OCI-M1 (cell line): ENCODE measurements at regions not wholly inside any gene's neighbourhood (a gene's known extent, or its start where the extent isn't known, plus 50 kb on each side); places are given as distances from the start of the nearest gene placed in this dataset.

Experiments used
- DNase-seq: peaks from one replicate; lab custom pipeline; 2025; lab: John Stamatoyannopoulos, UW

DNA sequence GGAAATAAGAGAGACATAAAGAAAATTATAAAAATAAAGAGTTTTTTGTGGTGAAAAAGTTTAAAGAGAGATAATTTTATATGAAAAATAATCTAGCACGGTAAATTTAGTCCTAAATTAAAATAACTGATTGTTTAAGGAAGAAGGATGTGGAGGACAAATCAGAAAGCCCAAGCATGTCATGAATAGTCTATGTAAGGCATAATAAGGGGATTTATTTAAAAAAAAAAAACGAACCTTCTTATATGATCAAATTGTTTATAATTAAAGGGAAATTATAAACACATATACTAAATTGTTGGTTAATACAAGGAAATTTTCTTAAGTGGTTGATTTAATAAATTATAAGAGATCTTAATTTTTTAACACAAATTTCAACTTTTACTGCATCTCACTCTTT is 551.8 kb upstream of the TYRP1 start:
- DNase-seq: peak; percentile 96

GRCh38 chr9:12155401-12156134 is 537.6 kb upstream of the TYRP1 start:
- DNase-seq: no peak

DNA sequence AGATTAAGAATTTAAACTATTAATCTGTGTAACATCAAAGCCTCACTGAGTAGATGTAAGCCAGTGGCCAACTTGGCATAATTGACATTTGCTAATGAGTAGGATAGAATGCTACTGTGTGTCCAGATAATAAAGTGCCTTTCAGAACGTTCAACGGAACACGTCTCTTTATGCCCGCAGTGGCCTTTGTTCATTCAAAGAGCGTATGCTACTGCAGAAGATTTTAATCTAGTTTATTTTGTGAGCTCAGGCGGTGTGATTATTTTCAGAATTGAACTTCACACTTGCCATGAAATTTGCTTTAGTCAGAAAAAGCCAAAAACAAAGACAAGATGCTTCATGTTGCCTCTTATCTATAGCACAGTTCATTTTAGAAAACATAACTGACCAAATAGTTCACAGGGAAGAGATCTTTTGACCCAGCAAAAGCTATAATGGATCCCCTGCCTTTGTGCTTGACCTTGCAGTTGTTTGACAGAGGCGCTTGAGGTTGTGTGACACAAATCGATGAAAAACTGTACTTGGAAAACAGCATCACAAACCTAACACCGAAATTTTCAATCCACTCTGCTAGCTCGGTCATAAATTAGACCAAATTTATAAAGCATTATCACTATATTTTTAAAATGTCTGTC is 530.9 kb upstream of the TYRP1 start:
- no peak for DNase-seq

DNA sequence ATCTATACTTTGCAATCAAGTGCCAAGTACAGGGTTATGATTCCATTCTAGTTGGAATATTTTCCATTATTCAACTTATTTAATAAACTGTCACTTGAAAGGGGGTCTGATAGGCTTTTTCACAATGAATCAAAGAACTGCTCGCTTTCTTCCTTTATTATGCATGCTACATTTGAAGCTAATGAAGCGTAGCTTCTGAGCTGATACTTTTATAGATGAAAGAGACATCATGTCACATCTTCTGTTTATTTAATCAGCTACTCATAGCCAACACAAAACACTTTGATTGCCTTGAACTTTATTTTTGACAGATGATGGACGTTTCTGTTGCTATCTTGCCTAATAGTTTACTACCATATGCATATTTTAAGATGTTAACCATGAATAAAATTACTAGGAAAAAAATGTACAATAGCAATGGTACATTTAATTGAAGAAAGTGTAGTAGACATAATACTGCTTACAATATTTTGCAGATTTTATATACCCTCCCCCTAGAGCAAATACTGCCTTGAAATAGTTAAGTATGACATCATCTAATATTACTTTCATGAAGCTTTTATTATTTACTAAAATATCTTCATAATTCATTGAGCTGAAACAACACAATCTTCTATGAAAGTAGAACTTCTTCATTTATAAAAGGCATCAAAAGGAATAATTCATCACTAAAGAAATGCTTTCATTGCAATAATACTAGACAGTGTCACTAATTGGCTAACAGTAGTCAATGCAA is 529.3 kb upstream of the TYRP1 start:
- DNase-seq: no peak

DNA sequence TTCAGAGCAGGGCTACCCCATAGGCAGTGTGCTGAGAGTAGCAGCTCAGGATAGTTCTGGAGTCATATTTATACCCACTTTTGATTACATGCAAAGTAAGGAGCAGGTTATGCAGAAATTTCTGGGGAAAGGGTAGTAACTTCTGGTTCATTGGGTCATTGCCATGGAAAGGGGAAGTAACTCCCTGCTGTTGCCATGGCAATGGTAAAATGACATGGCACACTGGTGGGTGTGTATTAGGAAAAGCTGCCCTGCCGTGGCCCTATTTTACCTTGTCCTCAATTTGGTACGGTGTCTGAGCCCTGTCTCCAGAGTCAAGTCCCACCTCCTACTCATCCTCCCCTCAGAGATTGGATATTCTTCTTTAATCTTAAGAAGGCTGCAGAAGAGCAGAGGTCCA is 526.7 kb upstream of the TYRP1 start:
- DNase-seq: peak; percentile 100

DNA sequence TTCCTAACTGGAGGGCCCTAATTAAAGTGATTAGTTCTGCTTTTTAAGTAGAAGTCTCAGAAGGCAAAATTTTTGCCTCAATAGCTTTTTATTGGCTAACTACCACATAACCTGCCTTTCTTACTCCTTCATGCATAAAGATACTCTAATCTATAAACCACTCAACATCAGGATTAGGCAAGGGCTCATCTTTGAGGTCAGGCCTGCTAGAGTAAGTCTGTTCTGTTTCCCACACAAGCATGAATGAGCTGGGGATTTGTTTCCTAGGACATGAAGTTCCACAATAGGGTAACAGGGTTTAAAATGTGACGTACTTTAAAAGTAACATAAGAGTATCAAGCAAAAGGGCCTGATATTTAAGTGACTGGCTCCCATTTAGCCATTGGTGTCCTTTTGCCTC is 522.7 kb upstream of the TYRP1 start:
- no peak for DNase-seq

GRCh38 chr9:12178634-12179033 is 514.6 kb upstream of the TYRP1 start:
- DNase-seq: no peak

DNA sequence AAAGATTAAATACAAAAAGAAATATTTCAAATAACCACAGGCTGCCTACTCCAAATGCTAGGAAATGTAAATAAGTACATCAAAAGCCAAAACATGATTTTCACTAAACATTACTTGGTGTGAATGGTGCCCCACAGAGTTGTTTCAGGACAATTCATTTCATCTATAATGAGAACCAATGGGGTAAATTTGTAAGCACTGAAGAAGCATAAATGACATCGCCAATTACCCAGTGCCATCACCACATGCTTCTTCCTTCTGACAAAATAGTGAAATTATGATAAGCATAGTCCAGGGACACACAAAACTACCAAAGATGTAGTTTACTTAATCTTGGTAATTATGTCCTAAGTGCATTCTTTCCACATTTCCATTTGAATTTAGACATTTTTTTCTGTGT is 510.4 kb upstream of the TYRP1 start:
- no peak for DNase-seq

DNA sequence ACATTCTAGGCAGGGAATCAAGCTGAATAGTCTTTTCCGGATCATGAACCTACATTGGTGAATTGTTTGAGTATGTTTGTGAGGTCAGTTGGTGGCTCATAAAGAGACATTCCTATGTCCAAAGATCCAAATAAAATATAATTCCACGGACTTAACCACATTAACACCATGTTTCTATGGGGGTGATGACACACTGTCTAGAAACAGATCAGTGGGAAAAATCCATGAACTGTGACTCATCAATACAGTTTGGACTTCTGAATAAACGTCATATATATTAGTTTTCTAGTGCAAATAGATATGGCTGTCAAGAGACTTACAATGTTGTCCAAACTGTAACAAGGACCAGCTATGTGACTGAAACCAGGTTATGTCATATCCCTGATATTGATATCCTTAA is 509.9 kb upstream of the TYRP1 start:
- DNase-seq: no peak

DNA sequence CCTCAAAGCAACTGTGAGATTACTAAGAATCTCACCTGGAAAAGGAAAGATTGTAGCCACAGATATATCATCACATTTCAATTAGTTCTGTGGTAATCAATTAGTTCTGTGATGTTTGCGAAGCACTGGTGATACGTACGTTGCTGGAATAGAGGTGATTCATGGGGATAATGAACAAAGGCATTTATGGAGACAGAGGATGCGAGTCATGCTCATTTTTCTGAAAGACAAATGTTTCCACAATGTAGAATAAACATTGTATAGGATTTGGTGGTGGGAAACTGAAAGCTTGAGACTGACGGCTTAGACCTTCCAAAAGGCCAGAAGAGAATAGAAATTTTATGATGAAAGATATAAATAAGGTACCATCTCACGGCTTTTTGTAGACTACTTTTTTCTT is 507.3 kb upstream of the TYRP1 start:
- DNase-seq: no peak

- no peak for DNase-seq
Measured at GRCh38 chr9:12191630-12192029, 501.6 kb upstream of the TYRP1 start.

- no peak for DNase-seq
Measured at GRCh38 chr9:12194731-12195130, 498.5 kb upstream of the TYRP1 start.

- DNase-seq: no peak
Measured at GRCh38 chr9:12195456-12195855, 497.7 kb upstream of the TYRP1 start.

GRCh38 chr9:12204512-12204911 is 488.7 kb upstream of the TYRP1 start:
- no peak for DNase-seq

- DNase-seq: no peak
Measured at GRCh38 chr9:12212860-12213259, 480.3 kb upstream of the TYRP1 start.

DNA sequence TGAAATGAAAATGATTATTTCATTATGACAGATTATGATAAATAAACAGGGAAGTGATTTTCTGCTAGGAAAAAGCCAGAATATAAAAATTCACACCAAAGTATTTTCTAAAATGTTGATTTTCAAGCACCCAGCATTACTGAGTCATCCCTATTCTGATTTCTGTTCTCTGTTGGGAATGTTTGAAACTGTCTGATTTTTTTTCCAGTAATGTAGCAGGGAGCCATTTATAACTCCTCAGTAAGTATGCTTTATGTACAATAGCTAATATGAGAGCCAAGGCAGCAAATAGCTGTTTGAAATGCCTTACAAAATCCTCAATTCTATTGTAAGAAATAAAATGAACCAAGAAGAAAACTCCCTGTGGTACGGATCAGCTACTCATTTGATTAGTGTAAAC is 471.7 kb upstream of the TYRP1 start:
- no peak for DNase-seq

DNA sequence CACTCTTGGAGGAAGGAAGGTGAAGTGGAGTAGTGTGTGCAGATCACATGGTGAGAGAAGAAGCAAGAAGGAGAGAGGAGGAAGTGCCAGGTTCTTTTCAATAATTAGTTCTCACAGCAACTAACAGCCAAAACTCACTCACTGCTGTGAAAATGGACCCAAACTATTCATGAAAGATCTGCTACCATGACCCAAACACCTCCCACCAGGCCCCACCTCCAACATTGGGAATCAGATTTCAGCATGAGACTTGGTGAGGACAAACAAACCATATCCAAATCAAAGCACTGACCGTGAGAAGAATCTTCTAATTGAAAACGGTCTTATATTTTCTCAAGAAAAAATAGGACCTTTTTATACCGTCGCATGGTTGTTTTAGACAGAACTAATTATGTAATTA is 468.7 kb upstream of the TYRP1 start:
- no peak for DNase-seq

- DNase-seq: peak; percentile 98
Measured at GRCh38 chr9:12230708-12231107, 462.5 kb upstream of the TYRP1 start.

GRCh38 chr9:12231832-12232231 is 461.4 kb upstream of the TYRP1 start:
- peak; percentile 88 for DNase-seq

DNA sequence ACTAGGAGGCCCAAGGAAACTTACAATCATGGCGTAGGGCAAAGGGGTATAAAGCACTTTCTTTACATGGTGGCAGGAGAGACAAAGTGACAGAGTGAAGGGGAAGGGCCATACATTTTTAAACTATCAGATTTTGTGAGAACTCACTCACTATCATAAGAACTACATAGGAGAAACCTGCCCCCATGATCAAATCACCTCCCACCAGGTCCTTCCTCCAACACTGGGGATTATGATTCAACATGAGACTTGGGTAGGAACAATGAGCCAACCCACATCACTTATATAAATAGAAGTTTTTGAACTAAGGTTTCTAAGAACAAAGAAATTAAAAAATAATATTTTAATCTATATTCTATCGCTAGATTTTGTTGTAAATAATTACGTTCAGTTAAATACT is 460.3 kb upstream of the TYRP1 start:
- no peak for DNase-seq

GRCh38 chr9:12253941-12254340 is 439.2 kb upstream of the TYRP1 start:
- DNase-seq: no peak

DNA sequence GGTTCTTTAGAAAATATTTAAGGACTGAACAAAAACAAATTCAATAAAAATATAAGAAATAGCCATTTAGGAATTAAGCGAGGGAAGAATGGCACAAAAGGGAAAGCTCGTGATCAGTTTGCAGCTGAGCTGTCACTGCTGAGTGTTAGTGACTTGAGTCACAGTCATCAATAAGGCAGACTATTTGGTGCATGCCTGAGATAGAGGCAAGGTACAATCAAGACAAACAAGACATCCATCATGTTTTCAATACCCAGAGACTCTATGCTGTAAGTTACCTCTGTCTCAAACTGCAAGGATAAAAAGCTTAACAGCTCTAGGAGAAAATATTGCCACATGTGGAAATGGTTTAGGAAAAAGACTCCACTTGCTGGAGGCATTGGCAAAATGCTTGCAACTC is 426.4 kb upstream of the TYRP1 start:
- DNase-seq: no peak

GRCh38 chr9:12271421-12271891 is 421.7 kb upstream of the TYRP1 start:
- DNase-seq: no peak
